Natural killer cell treated with Interleukin-12 subunit alpha and Interleukin-12 subunit beta and Interleukin-15 and Interleukin-18, amount 100 ng/mL, for 72 hours (primary cell): ENCODE measurements at regions not wholly inside any gene's neighbourhood (a gene's known extent, or its start where the extent isn't known, plus 50 kb on each side); places are given as distances from the start of the nearest gene placed in this dataset.
"Not testable (repeated sequence)": the region's sequence is repeated elsewhere in the genome, so short reads cannot be mapped to it uniquely, and the experiment has no call there.

Source experiments
- ATAC-seq, 2 donors: fragments of 150-1000 bp; cut with Tn5 transposase in 1 of 2; sonication (Bioruptor Pico), chemical (Tn5 transposase) in 1 of 2; 2 replicates each; pipeline ENCODE4 v1.10.0; 2021
- DNase-seq: peaks from one replicate; pipeline ENCODE4 v3.0.0; 2022; ENCODE audit warnings: low spot score
- H3K27ac Mint-ChIP-seq, 2 donors: 1 replicate in 1 of 2; 2 replicates in 1 of 2; pipeline ENCODE4 v1.8.0; 2022; ENCODE audit warnings: mixed read lengths in 2 of 2, mild to moderate bottlenecking in 1 of 2, moderate library complexity in 1 of 2
- H3K27me3 Mint-ChIP-seq, 2 donors: 1 replicate in 1 of 2; 2 replicates in 1 of 2; pipeline ENCODE4 v1.8.0; 2022; ENCODE audit warnings: mixed read lengths in 2 of 2
- H3K36me3 Mint-ChIP-seq: one replicate; pipeline ENCODE4 v1.8.0; 2022; ENCODE audit warnings: mixed read lengths
- H3K4me1 Mint-ChIP-seq, 2 donors: 1 replicate in 1 of 2; 2 replicates in 1 of 2; pipeline ENCODE4 v1.8.0; 2022; ENCODE audit warnings: low read depth in 2 of 2, mixed read lengths in 2 of 2, mild to moderate bottlenecking in 1 of 2
- H3K4me3 Mint-ChIP-seq: one replicate; pipeline ENCODE4 v1.8.0; 2022; ENCODE audit warnings: mixed read lengths
- H3K9me3 Mint-ChIP-seq: 2 replicates; pipeline ENCODE4 v1.8.0; 2022; ENCODE audit warnings: mixed read lengths

DNA sequence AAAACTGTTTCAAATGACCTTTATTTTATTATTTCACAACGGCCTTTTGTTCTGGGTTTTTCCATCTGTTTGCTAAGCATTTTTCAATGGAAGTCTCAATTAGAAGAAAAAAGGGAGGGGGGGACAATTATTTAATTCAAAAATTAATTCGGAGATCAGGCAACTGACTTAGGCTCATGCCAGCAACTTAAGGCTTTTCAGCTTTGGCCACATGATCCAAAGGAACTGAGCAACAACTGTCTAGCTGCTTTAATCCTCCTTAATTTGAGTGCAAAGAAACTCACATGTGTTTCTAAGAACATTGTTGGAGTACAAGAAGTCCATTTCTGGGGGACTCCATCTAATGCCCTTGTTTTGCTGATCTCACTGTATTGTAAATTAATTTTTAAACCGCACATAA, 188.0 kb downstream of the EXOC5 start:
- DNase-seq: no peak
- no peak for ATAC-seq
- no peaks in the 10 kb centered on the region for H3K4me1 Mint-ChIP-seq
- no peak overlapping the region for H3K27ac Mint-ChIP-seq
- no peaks in the 10 kb centered on the region for H3K36me3 Mint-ChIP-seq
- H3K27me3 Mint-ChIP-seq: peaks cover 3 to 19% of the 10 kb centered on the region in 2 donors
- H3K4me3 Mint-ChIP-seq: no peak overlapping the region
- no peaks in the 10 kb centered on the region for H3K9me3 Mint-ChIP-seq

DNA sequence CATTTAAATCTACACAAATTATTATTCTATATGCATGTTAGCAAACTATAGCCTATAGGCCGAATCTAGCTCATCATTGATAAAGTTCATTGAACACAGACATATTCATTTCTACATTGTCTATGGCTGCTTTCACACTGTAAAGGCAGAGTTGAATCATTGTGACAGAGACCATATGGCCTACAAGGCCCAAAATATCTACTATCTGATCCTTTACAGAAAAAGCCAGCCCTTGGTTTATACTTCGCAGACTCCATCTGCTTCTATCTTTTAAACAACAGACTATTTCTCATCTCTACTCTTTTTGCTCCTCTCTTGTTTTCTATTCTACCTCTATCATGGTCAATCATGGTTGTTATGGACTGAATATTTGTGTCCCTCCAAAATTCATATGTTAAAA, 190.7 kb downstream of the EXOC5 start:
- H3K4me1 Mint-ChIP-seq: no peaks in the 10 kb centered on the region
- ATAC-seq (no peak), DNase-seq (no peak)
- no peaks in the 10 kb centered on the region for H3K36me3 Mint-ChIP-seq
- no peak overlapping the region for H3K27ac Mint-ChIP-seq
- H3K27me3 Mint-ChIP-seq: peaks cover 6 to 21% of the 10 kb centered on the region in 2 donors
- no peak overlapping the region for H3K4me3 Mint-ChIP-seq
- H3K9me3 Mint-ChIP-seq: no peaks in the 10 kb centered on the region

DNA sequence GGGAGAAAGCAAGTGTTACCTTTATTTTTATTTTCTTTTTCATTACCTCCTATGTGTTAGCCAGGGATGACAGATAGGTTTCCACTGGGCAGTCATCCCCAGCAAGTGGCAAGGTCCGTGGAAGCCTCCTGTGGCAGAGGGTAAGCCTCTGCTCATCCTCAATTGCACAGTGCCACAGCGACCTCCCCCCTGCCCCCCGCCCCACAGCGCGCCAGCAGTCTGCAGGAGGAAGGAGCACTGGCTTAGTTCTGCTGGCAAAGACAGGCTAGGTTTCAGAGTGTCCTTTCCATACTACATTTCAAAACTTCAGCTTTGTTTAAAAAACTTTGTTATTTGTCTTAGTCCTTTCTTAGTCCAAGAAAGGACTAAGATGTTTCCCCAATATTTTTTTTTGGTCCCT, 194.7 kb downstream of the EXOC5 start:
- Mint-ChIP-seq H3K4me3 (no peak overlapping the region), H3K27ac (no peak overlapping the region), H3K4me1 (no peaks in the 10 kb centered on the region), H3K36me3 (no peaks in the 10 kb centered on the region), H3K27me3 (peaks cover 5 to 8% of the 10 kb centered on the region in 2 donors), H3K9me3 (no peaks in the 10 kb centered on the region)
- DNase-seq: no peak
- ATAC-seq: peak in 1 of 2 donors; percentile 20

DNA sequence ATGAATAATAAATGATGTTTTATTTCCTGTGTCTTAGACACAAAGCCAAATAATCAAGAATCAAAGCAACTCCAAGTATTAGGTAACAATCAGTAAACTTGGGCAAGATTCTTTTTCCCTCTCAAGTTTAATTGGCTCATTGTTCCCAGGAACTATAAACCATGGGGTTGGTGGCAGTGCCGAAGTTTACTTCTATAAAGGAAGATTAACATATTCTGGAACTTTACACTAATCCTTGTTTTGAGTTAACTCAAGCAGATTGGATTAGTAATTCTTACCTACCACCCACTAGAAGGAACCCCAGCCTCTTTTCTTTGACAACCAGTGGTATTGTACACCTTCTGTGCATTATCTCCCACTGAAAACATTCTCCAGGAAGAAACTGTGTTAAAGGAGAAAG, 197.1 kb downstream of the EXOC5 start:
- H3K4me1 Mint-ChIP-seq: no peaks in the 10 kb centered on the region
- H3K36me3 Mint-ChIP-seq: no peaks in the 10 kb centered on the region
- DNase-seq: no peak
- H3K27ac Mint-ChIP-seq: no peak overlapping the region
- no peaks in the 10 kb centered on the region for H3K9me3 Mint-ChIP-seq
- H3K4me3 Mint-ChIP-seq: no peak overlapping the region
- ATAC-seq: no peak
- H3K27me3 Mint-ChIP-seq: peaks cover 11 to 19% of the 10 kb centered on the region in 2 donors

DNA sequence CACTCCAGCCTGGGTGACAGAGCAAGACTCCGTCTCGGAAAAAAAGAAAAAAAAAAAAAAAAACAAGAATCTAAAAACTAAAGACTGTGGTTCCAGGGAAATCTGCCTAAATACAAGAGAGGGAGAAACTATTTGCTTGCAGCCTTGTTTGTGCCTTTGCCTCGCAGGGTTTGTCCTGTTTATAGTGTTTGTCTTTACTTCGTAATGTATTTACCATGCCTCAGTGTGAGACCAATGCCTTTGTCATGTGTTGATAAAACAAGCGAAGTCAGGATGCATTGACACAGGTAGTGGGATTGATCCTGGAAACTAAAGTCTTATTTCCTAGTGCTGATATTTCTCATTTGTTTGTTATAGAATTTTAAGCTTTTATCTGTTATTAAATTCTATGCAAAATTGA, 199.0 kb downstream of the EXOC5 start:
- H3K9me3 Mint-ChIP-seq: no peaks in the 10 kb centered on the region
- H3K27me3 Mint-ChIP-seq: peaks cover 11 to 22% of the 10 kb centered on the region in 2 donors
- H3K36me3 Mint-ChIP-seq: no peaks in the 10 kb centered on the region
- DNase-seq (no peak), ATAC-seq (no peak)
- no peak overlapping the region for H3K4me3 Mint-ChIP-seq
- no peaks in the 10 kb centered on the region for H3K4me1 Mint-ChIP-seq
- H3K27ac Mint-ChIP-seq: no peak overlapping the region

DNA sequence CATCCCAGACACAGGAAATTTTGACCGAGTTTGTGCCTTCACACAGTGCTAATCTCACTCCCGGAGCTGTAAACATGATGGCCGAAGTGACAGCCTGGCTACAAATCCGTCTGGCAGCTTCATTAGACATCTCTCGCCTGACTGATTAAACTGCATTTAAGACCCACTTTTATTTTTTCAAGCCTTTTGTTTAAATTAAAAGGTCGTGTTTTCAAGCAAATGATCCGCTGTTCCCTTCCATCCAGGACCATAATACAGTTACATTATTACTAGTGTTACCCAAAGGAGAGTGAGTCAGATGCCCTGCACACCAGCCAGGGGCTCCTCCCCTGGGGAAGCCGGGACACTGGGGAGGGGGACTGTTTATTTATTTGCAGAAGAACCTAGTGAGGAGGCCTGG, 200.2 kb downstream of the EXOC5 start:
- DNase-seq (no peak), ATAC-seq (no peak)
- H3K27me3 Mint-ChIP-seq: peaks cover 11 to 19% of the 10 kb centered on the region in 2 donors
- no peaks in the 10 kb centered on the region for H3K4me1 Mint-ChIP-seq
- no peak overlapping the region for H3K4me3 Mint-ChIP-seq
- H3K9me3 Mint-ChIP-seq: no peaks in the 10 kb centered on the region
- no peak overlapping the region for H3K27ac Mint-ChIP-seq
- H3K36me3 Mint-ChIP-seq: no peaks in the 10 kb centered on the region

DNA sequence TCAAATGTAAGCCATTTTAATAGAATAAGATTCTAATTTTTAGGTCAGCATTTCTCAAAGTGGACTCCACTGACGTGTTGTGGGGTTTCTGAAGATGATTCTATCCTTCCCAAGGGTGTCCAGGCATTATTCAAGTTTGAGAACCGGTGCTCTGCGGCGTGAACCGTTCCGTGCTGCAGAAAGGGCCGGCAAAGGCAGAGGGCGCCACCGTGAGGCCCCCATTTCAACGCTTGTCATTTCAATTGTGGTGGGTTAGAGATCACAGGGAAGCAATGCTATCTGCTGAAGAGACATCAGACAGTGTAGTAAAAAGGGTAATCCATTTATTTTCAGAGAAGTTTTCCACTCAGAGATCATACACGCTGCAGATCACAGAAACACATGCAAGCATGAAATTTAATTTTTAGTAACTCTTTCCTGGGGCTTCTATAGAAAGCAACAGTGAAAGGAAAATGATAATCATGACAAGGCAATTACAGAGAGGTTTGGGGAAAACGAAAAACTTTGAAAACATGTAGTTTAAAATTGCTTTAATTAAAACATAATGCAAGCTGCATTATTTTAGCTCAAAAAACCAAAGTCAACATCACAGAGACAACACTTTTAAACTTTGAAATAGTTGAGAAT, 201.7 kb downstream of the EXOC5 start:
- no peak overlapping the region for H3K4me3 Mint-ChIP-seq
- no peaks in the 10 kb centered on the region for H3K36me3 Mint-ChIP-seq
- H3K27ac Mint-ChIP-seq: no peak overlapping the region
- peaks cover 19 to 31% of the 10 kb centered on the region in 2 donors for H3K27me3 Mint-ChIP-seq
- no peaks in the 10 kb centered on the region for H3K9me3 Mint-ChIP-seq
- ATAC-seq: no peak
- H3K4me1 Mint-ChIP-seq: no peaks in the 10 kb centered on the region
- DNase-seq: no peak

DNA sequence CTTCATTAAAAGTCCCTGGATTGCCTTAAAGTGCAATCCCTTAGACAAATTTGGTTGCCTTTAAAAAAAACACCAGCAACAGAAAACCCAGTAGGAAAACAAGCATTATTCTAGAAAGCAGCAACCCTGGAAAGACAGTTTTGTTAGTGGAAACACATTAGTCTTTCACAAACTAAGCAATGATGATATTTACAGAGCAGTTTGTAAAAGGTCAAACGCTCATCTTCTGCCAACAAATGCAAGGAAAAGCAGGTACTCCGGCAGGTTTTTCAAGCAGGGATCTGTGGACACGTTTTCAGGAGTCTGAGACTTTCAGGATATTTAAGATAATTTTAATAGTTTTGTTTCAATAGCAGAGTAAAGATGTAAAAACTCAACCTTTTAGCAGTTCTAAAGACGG, 202.2 kb downstream of the EXOC5 start:
- Mint-ChIP-seq H3K36me3 (no peaks in the 10 kb centered on the region), H3K27me3 (peaks cover 19 to 34% of the 10 kb centered on the region in 2 donors), H3K9me3 (no peaks in the 10 kb centered on the region), H3K27ac (no peak overlapping the region), H3K4me3 (no peak overlapping the region), H3K4me1 (no peaks in the 10 kb centered on the region)
- DNase-seq (no peak), ATAC-seq (no peak)

DNA sequence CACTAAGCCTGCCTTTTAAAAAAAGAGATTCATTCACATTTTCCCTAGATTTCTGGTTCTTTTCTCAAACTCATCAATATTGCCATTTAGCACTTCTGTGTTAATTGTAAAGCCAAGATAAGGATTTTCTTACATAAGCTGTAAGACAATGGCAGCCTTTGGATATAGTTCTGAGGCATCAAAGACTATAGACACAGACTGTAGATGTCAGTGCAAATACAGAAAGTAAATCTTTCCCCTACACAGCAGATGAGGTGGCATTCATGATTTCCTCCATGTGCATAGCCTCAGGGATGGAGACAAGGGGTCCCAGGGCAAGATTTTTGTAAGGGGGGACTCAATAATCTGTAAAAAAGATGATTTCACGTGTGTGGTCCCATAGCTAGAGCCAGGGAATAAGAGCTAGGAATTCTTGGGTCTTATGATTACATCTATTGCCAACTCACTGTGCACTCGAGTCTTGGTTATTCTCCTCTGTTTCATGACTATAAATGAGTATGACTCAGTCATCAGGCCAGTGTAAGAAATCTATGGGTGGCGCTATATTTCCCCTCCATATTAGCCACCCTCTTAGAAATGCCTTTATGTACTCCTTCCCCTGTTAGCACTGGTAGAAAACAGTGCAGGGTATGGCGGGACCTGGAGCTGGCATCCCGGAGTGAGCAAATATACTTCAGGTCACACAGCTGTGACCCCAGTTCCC, 207.5 kb downstream of the EXOC5 start:
- ATAC-seq: no peak
- Mint-ChIP-seq H3K36me3 (no peaks in the 10 kb centered on the region), H3K27me3 (peaks cover 11 to 18% of the 10 kb centered on the region in 2 donors)

DNA sequence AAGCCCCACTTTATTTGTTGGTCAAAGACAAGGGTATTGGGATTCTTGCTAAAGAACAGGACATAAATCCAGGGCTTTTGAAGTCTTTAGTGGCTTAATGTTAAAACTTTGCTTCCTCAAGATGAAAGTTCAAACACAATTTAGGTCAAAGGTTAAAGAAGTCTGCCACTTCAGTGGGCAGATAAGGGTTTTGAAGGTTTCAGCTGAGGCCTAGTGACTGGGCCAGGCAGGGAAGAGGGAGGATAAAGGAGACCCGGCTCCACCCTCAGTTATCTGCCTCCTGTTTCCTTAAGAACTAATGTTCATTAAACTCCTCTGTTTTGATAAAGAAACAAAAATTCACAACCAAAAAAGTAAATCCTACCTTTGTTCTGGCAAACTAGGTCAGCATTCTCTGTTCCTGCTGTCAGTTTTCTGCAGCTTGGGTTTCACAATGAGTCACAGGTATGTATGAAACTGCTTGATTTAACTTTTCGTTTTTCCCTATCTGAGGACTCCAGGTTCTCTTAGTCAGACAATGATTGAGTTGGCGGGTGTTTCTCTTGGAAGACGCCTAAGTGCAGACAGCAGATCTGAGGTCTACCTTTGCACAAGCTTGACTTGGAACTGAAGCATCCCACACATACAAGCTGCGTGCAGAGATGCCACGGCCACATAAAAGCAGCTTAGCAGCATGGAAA, 208.3 kb downstream of the EXOC5 start:
- DNase-seq: no peak
- H3K4me3 Mint-ChIP-seq: no peak overlapping the region
- H3K36me3 Mint-ChIP-seq: no peaks in the 10 kb centered on the region
- H3K9me3 Mint-ChIP-seq: no peaks in the 10 kb centered on the region
- ATAC-seq: peak in 1 of 2 donors; percentile 43
- H3K27me3 Mint-ChIP-seq: peaks cover 11 to 15% of the 10 kb centered on the region in 2 donors
- peaks cover 0 to 6% of the 10 kb centered on the region in 2 donors for H3K4me1 Mint-ChIP-seq
- H3K27ac Mint-ChIP-seq: no peak overlapping the region

More for the DNA sequence above, 207.5 kb downstream of the EXOC5 start:
- Mint-ChIP-seq H3K4me3 (no peak overlapping the region), H3K4me1 (peaks cover 0 to 6% of the 10 kb centered on the region in 2 donors), H3K9me3 (no peaks in the 10 kb centered on the region), H3K27ac (no peak overlapping the region)
- no peak for DNase-seq

DNA sequence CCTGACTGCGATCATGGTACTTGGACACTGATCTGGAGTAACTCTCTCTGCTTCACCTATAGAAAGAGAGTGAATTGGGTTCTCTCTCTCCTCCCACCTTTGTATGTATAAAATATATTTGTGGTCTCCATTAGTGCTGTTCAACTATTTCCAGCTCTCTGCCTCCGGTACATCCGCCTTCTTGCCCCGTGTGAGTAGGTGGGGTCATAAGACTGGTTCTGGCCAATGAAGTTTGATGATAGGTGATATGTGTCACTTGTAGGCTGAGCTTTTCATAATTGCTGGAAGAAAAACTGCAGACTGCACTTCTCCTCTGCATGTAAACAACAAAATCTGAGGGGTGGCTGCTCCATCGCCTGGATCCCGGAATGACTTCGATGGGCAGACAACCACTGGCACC, 210.4 kb downstream of the EXOC5 start:
- H3K9me3 Mint-ChIP-seq: no peaks in the 10 kb centered on the region
- no peak overlapping the region for H3K27ac Mint-ChIP-seq
- ATAC-seq (no peak), DNase-seq (no peak)
- no peaks in the 10 kb centered on the region for H3K36me3 Mint-ChIP-seq
- H3K27me3 Mint-ChIP-seq: peaks cover 13 to 22% of the 10 kb centered on the region in 2 donors
- peaks cover 0 to 6% of the 10 kb centered on the region in 2 donors for H3K4me1 Mint-ChIP-seq
- H3K4me3 Mint-ChIP-seq: no peak overlapping the region

DNA sequence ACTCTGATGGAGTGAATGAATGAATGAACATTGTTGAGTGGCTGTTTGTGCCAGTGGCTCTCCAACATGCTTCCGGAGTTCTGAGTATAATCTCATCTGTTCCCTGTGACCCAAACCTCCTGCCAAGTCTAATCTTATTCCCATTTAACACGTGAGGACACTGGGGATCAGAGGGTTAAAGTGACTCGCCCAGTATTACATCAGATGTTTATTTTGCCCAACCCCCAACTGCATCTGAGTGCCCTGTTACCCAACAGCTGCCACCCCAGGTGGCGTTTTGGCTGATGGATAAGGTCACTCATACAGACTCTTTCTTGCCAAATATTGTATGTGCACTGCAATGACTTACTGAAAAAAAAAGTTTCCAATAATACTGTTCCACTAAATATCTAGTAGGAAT, 210.9 kb downstream of the EXOC5 start:
- ATAC-seq (no peak), DNase-seq (no peak)
- no peak overlapping the region for H3K4me3 Mint-ChIP-seq
- no peak overlapping the region for H3K27ac Mint-ChIP-seq
- peaks cover 10 to 17% of the 10 kb centered on the region in 2 donors for H3K27me3 Mint-ChIP-seq
- H3K9me3 Mint-ChIP-seq: no peaks in the 10 kb centered on the region
- H3K36me3 Mint-ChIP-seq: no peaks in the 10 kb centered on the region
- peaks cover 0 to 6% of the 10 kb centered on the region in 2 donors for H3K4me1 Mint-ChIP-seq

DNA sequence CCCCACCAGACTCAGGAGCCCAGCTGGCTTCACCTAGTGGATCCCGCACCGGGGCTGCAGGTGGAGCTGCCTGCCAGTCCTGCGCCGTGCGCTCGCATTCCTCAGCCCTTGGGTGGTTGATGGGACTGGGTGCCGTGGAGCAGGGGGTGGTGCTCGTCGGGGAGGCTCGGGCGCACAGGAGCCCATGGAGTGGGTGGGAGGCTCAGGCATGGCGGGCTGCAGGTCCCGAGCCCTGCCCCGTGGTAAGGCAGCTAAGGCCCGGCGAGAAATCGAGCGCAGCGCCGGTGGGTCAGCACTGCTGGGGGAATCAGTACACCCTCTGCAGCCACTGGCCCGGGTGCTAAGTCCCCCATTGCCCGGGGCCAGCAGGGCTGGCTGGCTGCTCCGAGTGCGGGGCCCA, 212.2 kb downstream of the EXOC5 start:
- not testable (repeated sequence) for H3K9me3 Mint-ChIP-seq, H3K36me3 Mint-ChIP-seq, H3K4me3 Mint-ChIP-seq, H3K27ac Mint-ChIP-seq, DNase-seq, H3K27me3 Mint-ChIP-seq, ATAC-seq, H3K4me1 Mint-ChIP-seq

DNA sequence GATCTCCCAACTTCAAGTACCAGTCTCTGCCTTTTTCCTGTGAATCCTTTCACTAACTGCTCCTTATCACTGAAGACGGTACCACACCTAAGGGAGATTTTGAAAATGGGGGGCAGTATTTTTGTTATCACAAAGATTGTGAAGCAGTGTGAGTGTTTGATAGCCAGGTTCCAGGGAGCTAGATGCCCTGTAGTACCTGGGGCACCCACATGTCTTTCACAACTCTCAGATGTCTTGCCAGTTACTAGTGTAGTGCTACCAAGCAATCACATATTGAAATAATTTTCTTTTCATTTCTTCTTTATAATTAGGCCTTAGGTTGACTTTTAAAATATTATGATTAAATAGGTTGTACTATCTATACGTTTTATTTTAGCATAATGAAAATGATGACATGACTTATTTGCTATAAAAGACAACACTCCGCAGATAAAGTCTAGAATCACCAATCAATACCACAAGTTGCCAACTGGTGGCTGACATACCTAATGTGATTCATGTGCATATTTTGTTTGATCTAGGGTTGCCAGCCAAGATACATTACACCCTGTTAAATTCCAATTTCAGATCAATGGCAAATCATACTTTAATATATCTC, 215.9 kb downstream of the EXOC5 start:
- ATAC-seq (no peak), DNase-seq (no peak)
- no peaks in the 10 kb centered on the region for H3K36me3 Mint-ChIP-seq
- no peak overlapping the region for H3K27ac Mint-ChIP-seq
- H3K9me3 Mint-ChIP-seq: peaks cover 13% of the 10 kb centered on the region
- H3K27me3 Mint-ChIP-seq: peaks cover 7 to 10% of the 10 kb centered on the region in 2 donors
- no peaks in the 10 kb centered on the region for H3K4me1 Mint-ChIP-seq
- no peak overlapping the region for H3K4me3 Mint-ChIP-seq
